Sigmoid colon (tissue), 6 donors: ENCODE measurements at regions not wholly inside any gene's neighbourhood (a gene's known extent, or its start where the extent isn't known, plus 50 kb on each side); places are given as distances from the start of the nearest gene placed in this dataset.

Experiments
- DNase-seq: peaks from one replicate; pipeline ENCODE4 v3.0.0-alpha.2; 2019
- H3K27ac ChIP-seq, 4 donors: fragments of 200-600 bp; sonication (generic); one replicate each; pipeline ENCODE4 v1.5.1; 2016 to 2019; ENCODE audit warnings: mild to moderate bottlenecking in 1 of 4
- H3K27me3 ChIP-seq, 3 donors: fragments of 200-600 bp; sonication (generic); one replicate each; pipeline ENCODE4 v1.5.1; 2019; ENCODE audit warnings: mild to moderate bottlenecking in 1 of 3
- H3K36me3 ChIP-seq, 4 donors: fragments of 200-600 bp; sonication (generic); one replicate each; pipeline ENCODE4 v1.5.1; 2016 to 2019
- H3K4me1 ChIP-seq, 4 donors: fragments of 200-600 bp; sonication (generic); one replicate each; pipeline ENCODE4 v1.5.1; 2017 to 2019
- H3K4me3 ChIP-seq, 4 donors: fragments of 200-600 bp; sonication (generic); one replicate each; pipeline ENCODE4 v1.5.1; 2017 to 2019; ENCODE audit warnings: mild to moderate bottlenecking in 2 of 4, moderate library complexity in 1 of 4
- H3K9me3 ChIP-seq, 4 donors: fragments of 200-600 bp in 3 of 4; sonication (generic) in 3 of 4; one replicate each; pipeline versions ENCODE4 v1.5.1 to v1.6.1; 2013 to 2019
- EP300 ChIP-seq, 4 donors: sonication (generic); formaldehyde crosslinking; IDR thresholded peaks; one replicate each; pipeline ENCODE4 v1.6.1; 2017; ENCODE audit warnings: antibody characterized with exemption in 4 of 4
- POLR2A ChIP-seq, 2 donors: fragments of 450-650 bp; IDR thresholded peaks; one replicate each; pipeline ENCODE4 v1.6.1; 2016; ENCODE audit warnings: antibody characterized with exemption in 2 of 2, mild to moderate bottlenecking in 2 of 2, moderate library complexity in 2 of 2
- POLR2AphosphoS5 ChIP-seq, 4 donors: sonication (generic); formaldehyde crosslinking; IDR thresholded peaks; one replicate each; pipeline ENCODE4 v1.6.1; 2017; ENCODE audit warnings: antibody characterized with exemption in 4 of 4
- WGBS, 2 donors: extraction: QIAGEN DNeasy Blood & Tissue Kit; methylation state at CpG; one replicate each; pipeline ENCODE4 v1.1.7; 2013; 5-methylcytosine and 5-hydroxymethylcytosine counted together
- intact Hi-C: fragments of 100-400 bp; cut with DNase I; formaldehyde crosslinking; loops from one replicate; pipeline ENCODE4 v1.15.1; 2023
- TF ChIP-seq, protein P1 (sequence below), 4 experiments: fragments of 450-650 bp in 3 of 4; fragments of 200-600 bp in 1 of 4; IDR thresholded peaks; one replicate each; pipeline ENCODE4 v1.5.1; 2016 to 2019; ENCODE audit warnings: antibody characterized with exemption in 4 of 4, mild to moderate bottlenecking in 3 of 4, moderate library complexity in 2 of 4
- donor health status: healthy with polysubstance abuse.
- donor health status: healthy.

DNA sequence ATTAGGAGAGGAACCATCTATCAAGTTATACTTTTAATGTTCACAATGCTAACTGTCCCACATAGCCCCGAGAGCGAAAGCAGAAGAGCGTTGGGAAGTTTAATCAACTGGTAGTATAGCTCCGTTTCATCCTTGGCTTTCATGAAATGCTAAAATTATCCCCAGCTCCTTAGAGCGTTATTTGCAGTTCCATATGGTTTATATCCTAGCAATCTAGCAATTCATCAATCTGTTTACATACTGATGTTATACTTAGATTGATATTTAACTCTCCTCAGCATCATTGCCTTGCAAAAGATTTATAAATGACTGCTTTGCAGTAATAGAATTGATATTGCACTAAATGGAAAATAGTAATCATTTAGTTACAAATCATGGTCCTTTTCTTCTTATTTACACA is 419.8 kb downstream of the COG6 start:
- no peaks in the 10 kb centered on the region for H3K27me3 ChIP-seq
- TF ChIP-seq EP300 (IDR thresholded peaks at IDR 0.05): no peak
- no peak for TF ChIP-seq POLR2AphosphoS5 (IDR thresholded peaks at IDR 0.05)
- TF ChIP-seq, protein P1, sequence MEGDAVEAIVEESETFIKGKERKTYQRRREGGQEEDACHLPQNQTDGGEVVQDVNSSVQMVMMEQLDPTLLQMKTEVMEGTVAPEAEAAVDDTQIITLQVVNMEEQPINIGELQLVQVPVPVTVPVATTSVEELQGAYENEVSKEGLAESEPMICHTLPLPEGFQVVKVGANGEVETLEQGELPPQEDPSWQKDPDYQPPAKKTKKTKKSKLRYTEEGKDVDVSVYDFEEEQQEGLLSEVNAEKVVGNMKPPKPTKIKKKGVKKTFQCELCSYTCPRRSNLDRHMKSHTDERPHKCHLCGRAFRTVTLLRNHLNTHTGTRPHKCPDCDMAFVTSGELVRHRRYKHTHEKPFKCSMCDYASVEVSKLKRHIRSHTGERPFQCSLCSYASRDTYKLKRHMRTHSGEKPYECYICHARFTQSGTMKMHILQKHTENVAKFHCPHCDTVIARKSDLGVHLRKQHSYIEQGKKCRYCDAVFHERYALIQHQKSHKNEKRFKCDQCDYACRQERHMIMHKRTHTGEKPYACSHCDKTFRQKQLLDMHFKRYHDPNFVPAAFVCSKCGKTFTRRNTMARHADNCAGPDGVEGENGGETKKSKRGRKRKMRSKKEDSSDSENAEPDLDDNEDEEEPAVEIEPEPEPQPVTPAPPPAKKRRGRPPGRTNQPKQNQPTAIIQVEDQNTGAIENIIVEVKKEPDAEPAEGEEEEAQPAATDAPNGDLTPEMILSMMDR (IDR thresholded peaks at IDR 0.05): no peak
- TF ChIP-seq POLR2A (IDR thresholded peaks at IDR 0.05): no peak
- H3K9me3 ChIP-seq: no peaks in the 10 kb centered on the region
- H3K36me3 ChIP-seq: no peaks in the 10 kb centered on the region
- intact Hi-C loops: loop anchor here (10.0 kb wide), 1 partner anchor 120 kb away; no protein-coding TSS in a partner anchor
- no peak overlapping the region for H3K27ac ChIP-seq
- H3K4me3 ChIP-seq: no peak overlapping the region
- no peak for DNase-seq
- 62 to 83% methylated on average over 5 of the region's 5 CpGs for WGBS, 2 donors
- peaks cover 0 to 3% (median 0%) of the 10 kb centered on the region in 4 donors for H3K4me1 ChIP-seq

GRCh38 chr13:40076765-40077362 is 421.4 kb downstream of the COG6 start:
- no peak overlapping the region for H3K4me3 ChIP-seq
- no peaks in the 10 kb centered on the region for H3K27me3 ChIP-seq
- DNase-seq: no peak
- H3K27ac ChIP-seq: no peak overlapping the region
- no peaks in the 10 kb centered on the region for H3K36me3 ChIP-seq
- no peaks in the 10 kb centered on the region for H3K4me1 ChIP-seq
- no peak for TF ChIP-seq EP300 (IDR thresholded peaks at IDR 0.05)
- no peak for TF ChIP-seq POLR2AphosphoS5 (IDR thresholded peaks at IDR 0.05)
- TF ChIP-seq POLR2A (IDR thresholded peaks at IDR 0.05): no peak
- TF ChIP-seq, protein P1 (IDR thresholded peaks at IDR 0.05): no peak
- H3K9me3 ChIP-seq: no peaks in the 10 kb centered on the region
- intact Hi-C loops: loop anchor here (10.0 kb wide), 1 partner anchor 118 kb away; no protein-coding TSS in a partner anchor
- 92 to 95% methylated on average over 3 of the region's 3 CpGs for WGBS, 2 donors

GRCh38 chr13:40077396-40078027 is 422.1 kb downstream of the COG6 start:
- no peaks in the 10 kb centered on the region for H3K36me3 ChIP-seq
- DNase-seq: no peak
- no peaks in the 10 kb centered on the region for H3K9me3 ChIP-seq
- H3K4me3 ChIP-seq: no peak overlapping the region
- no peak overlapping the region for H3K27ac ChIP-seq
- H3K4me1 ChIP-seq: no peaks in the 10 kb centered on the region
- WGBS, 2 donors: 90 to 95% methylated on average over 9 of the region's 9 CpGs
- H3K27me3 ChIP-seq: no peaks in the 10 kb centered on the region
- TF ChIP-seq POLR2AphosphoS5 (IDR thresholded peaks at IDR 0.05): no peak
- TF ChIP-seq POLR2A (IDR thresholded peaks at IDR 0.05): no peak
- TF ChIP-seq, protein P1 (IDR thresholded peaks at IDR 0.05): no peak
- TF ChIP-seq EP300 (IDR thresholded peaks at IDR 0.05): no peak
- intact Hi-C loops: loop anchor here (10.0 kb wide), 1 partner anchor 117 kb away; no protein-coding TSS in a partner anchor

DNA sequence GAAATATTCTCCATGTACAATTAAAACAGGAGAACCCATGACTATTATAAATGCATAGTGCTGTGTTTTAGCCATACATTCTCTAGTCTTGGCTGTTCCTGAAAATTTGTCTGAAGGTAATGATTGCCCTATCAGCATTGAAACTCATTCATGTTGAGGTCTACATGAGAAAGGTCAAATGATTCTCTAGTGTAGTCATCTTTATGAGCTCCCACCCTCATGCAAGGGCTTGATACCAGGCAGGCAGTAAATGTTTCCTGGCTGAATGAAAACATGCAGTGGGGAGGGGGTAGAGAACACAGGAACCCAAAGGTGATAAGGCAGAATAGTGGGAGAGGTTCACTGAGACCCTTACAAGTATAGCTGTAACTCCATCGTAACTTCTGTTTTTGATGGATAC is 424.3 kb downstream of the COG6 start:
- TF ChIP-seq POLR2A (IDR thresholded peaks at IDR 0.05) (no peak), EP300 (IDR thresholded peaks at IDR 0.05) (no peak), POLR2AphosphoS5 (IDR thresholded peaks at IDR 0.05) (no peak)
- TF ChIP-seq, protein P1 (IDR thresholded peaks at IDR 0.05): no peak
- Histone ChIP-seq H3K4me1 (no peaks in the 10 kb centered on the region), H3K27ac (no peak overlapping the region), H3K36me3 (no peaks in the 10 kb centered on the region), H3K4me3 (no peak overlapping the region), H3K27me3 (no peaks in the 10 kb centered on the region), H3K9me3 (no peaks in the 10 kb centered on the region)
- DNase-seq: no peak
- WGBS, 2 donors: 93 to 97% methylated on average over 1 of the region's 1 CpG
- intact Hi-C loops: loop anchor here (10.0 kb wide), 1 partner anchor 115 kb away; no protein-coding TSS in a partner anchor
